HG02840 (cell line): ENCODE measurements at regions not wholly inside any gene's neighbourhood (a gene's known extent, or its start where the extent isn't known, plus 50 kb on each side); places are given as distances from the start of the nearest gene placed in this dataset.
"Not testable (repeated sequence)": the region's sequence is repeated elsewhere in the genome, so short reads cannot be mapped to it uniquely, and the experiment has no call there.

Experiments used
- ATAC-seq: cut with Tn5 transposase; IDR thresholded peaks from one replicate; pipeline ENCODE4 v1.9.1; 2021; ENCODE audit warnings: mild to moderate bottlenecking, moderate library complexity, moderate number of reproducible peaks; ENCODE audit not compliant: unreplicated experiment, low FRiP score

DNA sequence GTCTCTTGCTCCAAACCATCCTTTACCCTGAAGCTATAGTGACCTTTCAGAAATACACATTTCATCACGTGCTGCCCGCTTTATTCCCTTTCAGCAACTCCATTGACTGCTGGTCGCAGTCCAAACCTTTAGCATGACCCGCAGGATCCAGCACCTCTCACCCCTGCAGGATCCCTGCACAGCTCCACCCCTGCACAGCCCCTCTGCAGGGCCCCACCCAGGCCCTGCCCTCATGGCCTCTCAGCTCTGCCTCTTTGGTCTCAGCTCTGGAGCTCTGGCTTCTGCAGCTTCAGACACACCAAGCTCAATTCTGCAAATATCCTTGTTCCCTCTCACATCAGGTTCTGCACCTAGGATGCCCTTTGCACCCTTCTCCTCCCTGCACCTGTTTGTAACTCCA, 264.9 kb upstream of the C1orf174 start:
- no peak for ATAC-seq

DNA sequence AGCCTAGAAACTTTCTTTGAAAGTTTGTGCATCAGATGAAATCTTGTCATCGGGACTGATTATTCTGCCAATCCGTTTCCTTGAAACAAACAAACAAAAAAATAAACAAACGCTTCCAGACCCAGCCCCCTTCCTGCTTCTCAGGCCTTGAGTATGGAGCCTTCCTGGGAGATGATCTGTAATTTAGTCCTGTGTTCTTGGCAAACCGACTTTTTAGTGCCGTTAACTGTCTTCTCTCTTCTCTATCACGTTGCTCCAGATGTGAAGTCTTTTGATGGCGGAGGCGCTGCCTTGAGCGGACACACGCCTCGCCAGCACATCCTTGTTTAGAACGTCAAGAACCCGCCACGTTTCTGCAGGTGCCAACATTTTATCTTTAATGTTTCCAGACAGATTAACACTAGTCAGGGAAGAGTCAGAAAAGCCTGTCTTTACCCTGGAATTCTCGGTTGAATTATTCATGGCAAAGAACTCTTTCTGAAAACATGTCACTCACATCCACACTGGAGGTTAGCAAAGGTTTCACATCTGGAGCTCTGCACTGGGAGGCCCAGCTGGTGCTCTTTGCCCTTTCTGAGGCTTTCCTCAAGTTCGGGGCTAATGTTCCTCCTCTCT, 265.7 kb upstream of the C1orf174 start:
- no peak for ATAC-seq

DNA sequence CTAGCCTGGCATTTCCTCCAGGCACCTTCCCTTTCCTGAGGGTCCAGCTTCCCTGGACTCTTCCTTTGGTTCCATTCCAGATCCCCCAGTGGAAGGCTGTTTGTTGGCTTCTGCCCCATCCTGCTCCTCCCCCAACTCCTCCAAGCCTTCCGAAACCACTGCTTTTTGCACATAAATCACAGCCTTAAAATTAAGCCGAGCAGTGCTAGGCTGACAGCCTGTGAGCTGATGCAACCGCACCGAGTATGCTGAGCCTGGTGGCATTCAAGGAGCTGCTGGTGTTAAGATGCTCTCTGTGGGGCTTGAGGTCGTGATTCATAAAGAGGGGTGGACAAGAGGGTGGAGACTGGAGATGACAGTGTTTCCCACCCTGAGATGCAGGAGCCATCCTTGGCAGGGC, 266.6 kb upstream of the C1orf174 start:
- no peak for ATAC-seq

DNA sequence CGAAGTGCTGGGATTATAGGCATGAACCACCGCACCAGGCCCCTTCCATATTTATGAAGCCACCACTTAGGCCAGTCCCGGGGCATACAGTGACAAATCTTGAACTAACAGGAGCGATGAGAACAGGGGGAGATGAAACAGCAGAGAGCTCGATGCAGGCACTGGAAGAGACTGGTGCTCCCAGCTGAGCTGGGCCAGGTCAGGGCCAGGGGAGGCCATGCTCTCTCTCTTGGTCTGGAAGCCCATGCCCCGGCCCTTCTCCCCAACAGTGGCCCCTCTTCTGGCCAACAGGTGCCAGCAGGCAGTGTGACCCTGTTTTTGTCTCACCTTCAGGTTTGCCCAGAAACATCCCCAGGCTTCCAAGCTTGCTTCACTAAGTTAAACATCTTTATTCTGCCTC, 269.9 kb upstream of the C1orf174 start:
- ATAC-seq: no peak

DNA sequence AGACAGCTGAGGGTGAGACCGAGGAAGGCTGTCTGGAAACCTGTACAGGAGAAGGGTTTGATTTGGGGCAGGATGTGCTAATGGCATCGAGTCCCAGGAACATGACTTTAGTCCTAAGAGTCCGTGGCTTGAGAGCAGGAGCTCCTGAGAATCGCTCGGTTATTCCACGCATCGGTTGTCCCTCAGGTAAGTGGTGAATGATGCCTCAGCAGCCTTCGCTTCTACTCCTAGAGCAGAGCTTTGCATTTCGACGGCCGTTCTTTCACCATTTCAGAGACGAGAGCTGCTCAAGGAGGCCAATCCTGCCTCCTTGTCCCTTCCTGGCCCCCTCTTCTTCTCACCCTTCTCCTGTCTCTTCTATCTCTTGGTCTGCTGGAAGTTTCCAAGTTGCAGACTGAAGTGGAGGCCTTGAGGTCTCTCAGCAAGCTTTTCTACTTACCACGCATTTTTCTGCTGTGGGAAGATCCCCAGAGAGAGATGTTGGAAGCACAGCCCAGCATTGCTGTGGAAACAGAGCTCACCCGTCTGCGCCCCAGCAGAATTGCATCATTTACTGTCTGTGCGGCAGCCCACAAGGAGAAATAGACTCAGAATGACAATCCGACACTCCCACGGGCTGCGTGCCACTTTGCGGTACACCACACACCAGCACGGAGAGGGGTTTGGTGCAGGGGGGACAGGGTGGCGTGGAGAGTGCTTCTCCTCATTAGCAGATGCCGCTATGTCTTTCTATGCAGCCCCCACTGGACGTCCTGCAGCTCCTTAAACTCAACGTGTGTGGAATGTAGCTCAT, 270.7 kb upstream of the C1orf174 start:
- ATAC-seq: no peak

DNA sequence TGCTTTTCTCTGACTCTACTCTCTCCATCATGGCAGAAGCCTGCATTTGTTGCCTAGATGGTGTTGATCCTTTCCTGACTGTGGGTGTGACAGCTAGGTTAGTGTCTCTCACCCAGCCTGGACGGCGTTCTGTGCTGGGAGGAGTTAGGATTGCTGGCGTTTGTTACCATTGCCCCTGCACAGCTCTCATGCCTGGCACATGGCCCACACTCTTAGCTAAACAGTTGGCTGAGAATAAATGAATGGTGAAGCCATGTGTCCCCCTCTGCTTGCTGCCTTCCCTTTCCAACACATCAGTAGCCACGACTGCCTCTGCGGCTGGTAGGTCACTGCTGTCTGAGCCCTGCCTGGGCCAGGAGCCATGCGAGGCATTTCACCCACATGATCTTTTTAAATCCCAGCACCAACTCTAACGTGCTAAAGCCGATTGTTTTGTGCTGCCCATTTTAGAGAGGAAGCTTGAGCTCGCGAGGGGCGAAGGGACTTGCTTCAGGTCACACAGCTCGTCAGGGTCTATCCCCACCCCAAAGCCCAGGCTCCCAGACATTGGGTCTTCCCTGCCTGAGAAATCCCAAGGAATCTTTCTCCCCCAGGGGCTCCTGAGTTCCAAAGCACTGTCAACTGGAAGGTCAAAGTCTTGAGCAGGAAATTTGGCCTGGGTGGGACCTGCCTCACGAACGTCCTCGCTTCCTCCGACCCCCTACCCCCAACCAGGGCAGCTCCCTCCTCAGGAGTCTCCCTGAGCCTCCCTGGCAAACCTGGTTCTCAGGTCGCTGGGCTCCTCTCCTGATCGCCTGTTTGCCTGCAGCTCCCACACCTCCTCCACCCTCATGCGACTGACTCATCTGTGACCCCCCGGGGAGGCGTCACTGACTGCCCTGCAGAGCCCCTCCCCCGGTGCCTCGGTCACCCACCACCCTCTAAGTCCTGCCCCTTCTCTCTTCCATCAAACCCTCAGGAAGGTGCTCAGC, 271.7 kb upstream of the C1orf174 start:
- ATAC-seq: no peak

DNA sequence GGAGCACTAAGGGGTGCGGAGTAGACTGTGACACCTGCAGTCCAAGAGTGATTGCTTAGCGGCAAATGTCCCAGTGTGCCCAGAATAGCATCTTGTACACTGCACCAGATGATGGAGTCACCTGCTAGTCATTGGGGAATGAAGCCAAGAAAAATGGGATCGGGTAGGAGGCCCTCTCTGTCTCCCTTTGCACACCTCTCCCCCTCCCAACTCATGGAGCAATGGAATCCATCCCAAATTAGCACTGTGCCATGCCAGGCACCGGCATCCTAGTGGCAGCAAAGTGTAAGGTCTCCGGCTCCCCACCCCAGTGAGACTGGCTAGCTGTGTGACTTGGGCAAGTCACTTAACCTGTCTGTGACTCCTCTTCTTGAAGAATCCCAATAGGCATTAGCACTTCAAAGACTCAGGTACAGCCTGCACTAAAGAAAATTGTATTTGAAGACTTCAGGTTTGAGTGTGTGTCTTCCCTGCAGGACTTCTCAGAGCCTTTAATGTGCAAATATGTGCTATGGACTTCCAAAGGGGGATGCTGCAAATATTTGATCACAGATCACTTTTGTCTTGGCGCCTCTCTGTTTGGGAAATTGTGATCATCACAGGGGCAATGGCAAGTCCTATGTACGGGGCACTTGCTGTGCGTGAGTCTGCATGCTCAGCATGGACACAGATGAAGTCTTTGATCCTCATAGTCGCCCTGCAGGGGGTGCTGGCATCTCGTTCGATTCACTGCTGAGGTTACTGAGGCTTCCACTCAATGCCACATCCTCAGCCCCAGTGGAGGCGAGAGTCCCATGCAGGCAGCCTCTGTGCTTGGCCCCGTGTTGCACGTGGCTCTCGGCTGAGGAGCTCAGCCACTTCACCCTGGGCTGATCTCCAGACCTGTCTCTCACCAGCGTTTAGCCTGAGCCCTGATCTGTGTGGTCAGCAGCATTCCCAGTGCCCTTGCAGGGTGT, 272.9 kb upstream of the C1orf174 start:
- ATAC-seq: no peak

DNA sequence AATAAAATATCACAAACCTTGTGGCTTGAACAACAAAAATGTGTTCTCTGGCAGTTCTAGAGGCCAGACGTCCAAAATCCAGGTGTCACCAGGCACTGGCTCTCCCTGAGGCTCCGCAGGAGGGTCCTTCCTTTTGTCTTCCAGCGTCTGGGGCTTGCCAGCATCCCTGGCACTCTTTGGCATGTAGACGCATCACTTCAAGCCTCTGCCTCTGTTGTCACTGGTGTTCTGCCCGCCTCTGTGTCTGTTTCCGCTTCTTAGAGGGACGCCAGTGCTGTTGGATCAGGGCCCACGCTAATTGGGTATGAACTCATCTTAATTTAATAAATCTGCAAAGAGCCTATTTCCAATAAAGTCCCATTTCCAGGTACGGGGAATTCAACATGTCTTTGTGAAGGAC, 273.7 kb upstream of the C1orf174 start:
- no peak for ATAC-seq

DNA sequence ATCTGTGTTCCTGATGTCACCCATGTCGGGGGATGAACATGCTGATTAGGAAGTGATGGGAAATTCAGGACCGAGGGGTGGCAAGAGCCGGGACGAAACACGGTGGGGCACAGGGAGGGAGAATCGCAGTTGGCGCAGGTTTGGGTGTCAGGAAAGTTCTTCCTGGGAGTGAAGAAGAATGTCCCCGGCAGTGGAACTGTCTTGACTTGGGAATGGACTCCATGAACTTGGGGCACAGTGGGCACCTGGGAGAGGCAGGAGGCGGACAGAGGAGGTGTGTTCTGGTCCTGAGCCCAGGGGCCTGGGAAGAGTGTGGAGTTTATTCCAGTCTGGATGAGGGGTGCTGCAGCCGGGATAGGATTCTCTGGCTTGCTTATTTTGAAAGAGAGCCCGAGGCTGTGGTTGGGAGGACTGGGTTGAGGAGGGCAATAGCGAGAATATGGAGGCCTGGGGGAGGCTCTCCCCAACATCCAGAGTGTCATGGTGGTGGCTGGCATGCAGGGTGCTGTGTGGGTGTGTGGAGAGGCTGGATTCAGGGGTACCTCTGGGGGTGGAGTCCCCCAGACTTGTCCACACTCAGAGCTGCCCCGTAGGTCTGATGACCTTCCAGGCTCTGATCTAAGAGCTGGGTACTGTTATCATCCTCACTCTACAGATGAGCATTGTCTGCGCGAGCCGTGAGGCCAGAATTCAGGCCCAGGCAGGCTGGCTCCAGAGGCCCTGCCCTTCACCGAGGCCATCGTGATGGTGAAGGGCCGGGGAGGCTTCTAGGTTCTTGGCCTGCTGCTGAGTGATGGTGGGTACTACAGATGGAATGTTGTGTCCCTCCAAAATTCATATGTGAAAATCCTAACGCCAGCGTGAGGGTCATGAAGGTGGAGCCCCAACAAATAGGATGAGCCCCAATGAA, 274.5 kb upstream of the C1orf174 start:
- ATAC-seq: no peak

DNA sequence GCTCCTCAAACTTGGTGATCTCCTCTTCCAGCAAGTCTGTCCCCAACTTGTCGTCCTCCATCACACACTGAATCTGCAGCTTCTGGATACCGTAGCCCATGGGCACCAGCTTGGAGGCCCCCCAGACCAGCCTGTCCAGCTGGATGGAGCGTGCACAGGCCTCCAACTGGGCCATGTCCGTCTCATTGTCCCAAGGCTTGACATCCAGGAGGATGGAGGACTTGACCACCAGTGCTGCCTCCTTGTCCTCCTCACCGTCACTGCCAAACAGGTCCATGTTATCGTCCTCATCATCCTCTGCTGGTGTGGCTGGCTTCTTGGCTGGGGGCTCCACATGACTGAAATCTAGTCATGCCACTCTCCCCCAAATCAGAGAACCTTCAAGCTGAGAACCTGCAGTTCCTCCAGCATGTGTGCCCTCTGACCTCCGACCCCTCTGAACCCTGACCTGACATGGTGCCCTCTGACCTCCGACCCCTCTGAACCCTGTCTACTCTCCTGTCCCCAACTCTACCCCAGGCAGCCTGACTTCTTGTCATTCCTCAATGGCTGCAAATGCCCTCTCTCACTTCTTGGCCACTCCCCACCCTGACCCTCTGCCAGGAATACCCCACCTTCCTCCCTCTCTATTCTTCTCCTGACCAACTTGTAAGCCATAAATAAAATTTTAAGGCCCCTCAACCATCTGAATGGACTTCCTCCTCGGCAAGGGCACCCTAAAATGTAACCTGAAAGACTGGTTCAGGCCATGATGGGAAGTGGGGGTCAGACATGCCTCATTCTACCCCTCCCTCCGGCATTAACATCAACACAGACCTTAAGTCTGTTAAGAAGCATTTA, 275.7 kb upstream of the C1orf174 start:
- ATAC-seq: no peak

DNA sequence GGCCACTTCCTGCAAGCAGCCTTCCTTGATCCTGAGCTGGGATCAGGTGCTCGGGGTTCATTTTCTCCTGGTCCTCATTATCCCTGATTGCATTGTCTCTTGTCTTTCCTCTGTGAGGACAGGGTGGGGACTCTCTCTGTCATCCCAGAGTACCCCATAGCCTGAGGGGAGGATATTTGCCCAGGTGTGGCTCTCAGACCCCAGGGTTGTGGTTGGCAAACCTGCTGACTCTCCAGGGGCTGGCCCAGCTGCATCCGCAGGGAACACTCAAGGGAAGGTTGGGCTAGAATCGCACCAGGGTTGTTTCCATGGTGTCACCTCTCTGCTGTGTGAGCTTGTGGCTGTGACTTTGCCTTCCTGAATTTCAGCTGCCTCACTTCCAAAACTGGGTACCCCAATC, 276.8 kb upstream of the C1orf174 start:
- ATAC-seq: no peak

DNA sequence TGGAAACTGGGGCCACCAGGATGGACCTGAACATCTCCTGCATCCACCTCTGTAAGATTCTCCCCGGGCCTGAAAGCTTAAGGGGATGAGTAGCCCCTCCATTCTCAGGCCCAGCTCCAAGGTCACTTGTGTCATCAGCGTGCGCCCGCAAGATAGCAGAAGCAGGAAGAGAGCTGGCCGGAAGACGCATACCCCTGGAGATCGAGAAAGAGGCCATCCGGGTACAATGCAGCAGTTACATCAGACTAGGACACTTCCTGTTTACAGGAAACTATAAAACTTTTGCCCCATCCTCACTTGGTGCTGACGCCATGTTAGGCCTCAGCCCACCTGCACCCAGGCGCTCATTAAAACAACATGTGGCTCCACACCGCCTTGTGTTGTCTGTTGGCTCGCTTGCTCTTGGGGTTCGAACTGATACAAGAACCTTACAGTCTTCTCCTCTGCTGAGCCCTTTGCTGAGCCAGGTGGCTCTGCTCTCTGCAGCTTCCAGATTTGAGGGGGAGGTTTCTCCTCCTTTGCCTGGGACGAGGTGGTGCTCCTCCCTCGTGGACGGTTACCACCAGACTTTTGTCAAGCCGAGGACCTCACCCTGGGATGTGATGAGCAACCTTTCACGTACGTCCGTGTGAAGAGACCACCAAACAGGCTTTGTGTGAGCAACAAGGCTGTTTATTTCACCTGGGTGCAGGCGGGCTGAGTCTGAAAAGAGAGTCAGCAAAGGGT, 277.5 kb upstream of the C1orf174 start:
- ATAC-seq: no peak

DNA sequence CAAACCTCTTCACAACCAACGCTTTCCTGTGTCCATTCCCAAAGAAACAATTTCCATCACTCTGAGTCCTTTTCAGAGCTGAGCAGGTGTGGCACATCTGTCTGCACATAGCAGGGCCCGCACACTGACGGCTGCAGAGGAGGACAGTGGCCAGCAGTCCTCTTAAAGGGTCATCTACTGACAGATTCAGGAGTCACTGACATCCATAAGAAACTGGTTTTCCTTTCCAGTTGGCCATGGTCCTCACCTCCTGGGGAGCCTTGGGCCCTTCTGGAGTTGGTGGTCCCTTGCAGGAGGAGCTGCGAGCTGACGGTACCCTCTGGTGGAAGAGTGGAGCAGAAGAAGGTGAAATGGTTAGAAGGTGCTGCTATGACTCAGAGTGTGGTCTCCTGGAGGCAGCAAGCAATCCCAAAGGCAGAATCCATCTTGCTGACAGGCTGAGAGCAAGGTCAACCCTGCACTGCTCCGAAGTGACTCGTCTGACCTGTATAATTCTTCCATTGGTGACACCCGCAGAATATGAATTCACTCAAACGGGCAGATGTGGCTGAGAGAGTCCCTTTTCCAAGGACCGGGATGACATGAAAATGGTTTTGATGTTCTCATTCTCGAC, 278.5 kb upstream of the C1orf174 start:
- no peak for ATAC-seq

DNA sequence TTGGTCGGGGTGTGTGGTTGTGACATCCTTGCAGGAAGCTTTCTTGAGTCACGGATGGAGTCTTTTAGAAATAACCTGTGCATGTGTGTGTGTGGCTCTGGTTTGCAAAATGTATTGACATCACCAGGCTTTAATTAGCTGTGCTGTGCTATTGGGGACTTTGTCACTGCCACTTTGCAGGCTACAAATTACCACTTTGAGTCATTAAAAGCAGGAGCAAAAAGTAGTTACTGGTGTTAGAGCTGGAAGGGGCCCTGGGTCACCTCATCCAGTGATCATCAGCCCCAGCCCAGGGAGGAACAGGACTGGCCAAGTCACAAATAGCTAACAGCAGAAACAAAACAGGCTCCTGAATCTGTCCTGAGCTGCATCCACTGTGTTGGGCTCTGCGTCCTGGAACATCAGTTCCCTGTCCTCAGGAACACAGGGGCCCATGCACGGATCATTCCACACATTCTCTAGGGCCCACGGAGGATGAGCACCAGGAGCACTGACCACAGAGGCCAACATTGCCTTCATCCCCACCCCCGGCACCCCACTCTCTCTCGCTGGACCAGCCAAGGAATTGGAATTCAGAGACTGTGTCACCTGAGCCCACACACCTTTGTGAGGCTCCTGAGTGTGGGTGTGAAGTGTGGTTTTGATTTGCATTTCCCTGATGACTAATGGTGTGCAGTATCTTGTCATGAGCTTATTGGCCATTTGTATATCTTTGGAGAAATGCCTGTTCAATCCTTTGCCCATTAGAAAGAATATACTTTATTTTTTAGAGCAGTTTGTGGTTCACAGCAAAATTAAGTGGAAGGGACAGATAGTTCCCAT, 280.1 kb upstream of the C1orf174 start:
- ATAC-seq: no peak

DNA sequence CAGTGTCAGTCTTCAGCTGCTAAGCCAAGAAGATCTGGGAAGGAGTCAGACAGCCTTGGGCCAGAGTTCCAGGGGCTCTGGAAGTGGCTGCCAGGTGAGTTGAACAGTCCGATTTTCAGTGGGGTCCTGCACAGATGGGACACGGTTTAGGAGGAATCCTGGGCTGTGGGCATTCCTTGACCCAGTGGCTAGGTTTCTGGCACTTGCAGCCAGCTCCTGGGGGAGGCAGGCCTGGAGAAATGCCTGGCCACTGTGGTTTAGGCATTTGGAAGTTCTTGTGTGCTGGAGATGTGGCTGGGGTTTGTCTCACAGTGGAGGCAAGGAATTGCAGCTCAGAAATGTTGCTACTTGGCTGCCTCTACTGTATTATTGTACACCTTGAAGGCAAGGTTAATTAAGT, 286.4 kb upstream of the C1orf174 start:
- ATAC-seq: not testable (repeated sequence)

DNA sequence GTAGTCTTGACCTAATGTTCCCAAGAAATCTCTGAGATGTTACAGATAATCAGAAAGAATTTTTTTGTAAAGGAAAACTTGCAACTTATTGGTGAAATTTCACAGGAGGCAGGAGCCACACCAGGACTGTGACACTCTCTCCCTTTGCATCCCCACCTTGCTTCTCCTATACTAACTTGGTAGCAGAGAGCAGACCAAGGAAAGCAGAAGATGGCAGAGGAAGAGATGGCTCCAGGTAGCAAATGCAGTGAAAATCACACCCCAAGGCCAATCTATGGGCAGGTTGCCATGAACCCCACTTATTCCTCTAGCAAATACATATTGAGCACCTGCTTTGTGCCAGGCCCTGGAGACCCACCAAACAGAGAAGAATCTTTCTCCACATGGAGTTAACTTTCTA, 303.4 kb upstream of the C1orf174 start:
- no peak for ATAC-seq
